Breast epithelium (tissue), 4 donors: ENCODE measurements at regions not wholly inside any gene's neighbourhood (a gene's known extent, or its start where the extent isn't known, plus 50 kb on each side); places are given as distances from the start of the nearest gene placed in this dataset.

Experiments used
- DNase-seq, 2 donors: peaks; one replicate each; pipeline ENCODE4 v3.0.0-alpha.2; 2019; ENCODE audit warnings: low spot score in 2 of 2
- H3K27ac ChIP-seq, 2 donors: fragments of 200-600 bp; sonication (generic) in 1 of 2; one replicate each; pipeline ENCODE4 v1.5.1; 2016 to 2019; ENCODE audit warnings: mild to moderate bottlenecking in 1 of 2
- H3K27me3 ChIP-seq, 2 donors: fragments of 200-600 bp; sonication (generic) in 1 of 2; one replicate each; pipeline versions ENCODE4 v1.5.1 to v1.6.0; 2017 to 2019; ENCODE audit warnings: control low read depth in 1 of 2, mild to moderate bottlenecking in 1 of 2
- H3K36me3 ChIP-seq: fragments of 200-600 bp; one replicate; pipeline ENCODE4 v1.5.1; 2019
- H3K4me1 ChIP-seq, 2 donors: fragments of 200-600 bp; sonication (generic); one replicate each; pipeline ENCODE4 v1.5.1; 2016 to 2019; ENCODE audit warnings: control low read depth in 1 of 2
- H3K4me3 ChIP-seq, 3 donors: fragments of 200-600 bp; sonication (generic); 1 replicate in 2 of 3; 2 replicates in 1 of 3; pipeline ENCODE4 v1.5.1; 2016 to 2019; ENCODE audit warnings: mild to moderate bottlenecking in 3 of 3, moderate library complexity in 2 of 3
- H3K9me3 ChIP-seq, 2 donors: fragments of 200-600 bp; sonication (generic) in 1 of 2; one replicate each; pipeline ENCODE4 v1.5.1; 2016 to 2019; ENCODE audit warnings: control low read depth in 1 of 2
- POLR2A ChIP-seq: fragments of 450-650 bp; IDR thresholded peaks from one replicate; pipeline ENCODE4 v1.6.1; 2016; ENCODE audit warnings: antibody characterized with exemption, mild to moderate bottlenecking, moderate library complexity
- POLR2AphosphoS5 ChIP-seq, 3 donors: sonication (generic); formaldehyde crosslinking; IDR thresholded peaks; one replicate each; pipeline ENCODE4 v1.6.1; 2017; ENCODE audit warnings: antibody characterized with exemption in 3 of 3
- intact Hi-C: fragments of 100-400 bp; cut with DNase I; formaldehyde crosslinking; loops from one replicate; pipeline ENCODE4 v1.15.1; 2023; ENCODE audit warnings: low total_unique reads
- TF ChIP-seq, protein P1 (sequence below), 3 donors: fragments of 450-650 bp; IDR thresholded peaks; one replicate each; pipeline ENCODE4 v1.5.1; 2016 to 2017; ENCODE audit warnings: antibody characterized with exemption in 3 of 3, mild to moderate bottlenecking in 3 of 3, moderate library complexity in 3 of 3

DNA sequence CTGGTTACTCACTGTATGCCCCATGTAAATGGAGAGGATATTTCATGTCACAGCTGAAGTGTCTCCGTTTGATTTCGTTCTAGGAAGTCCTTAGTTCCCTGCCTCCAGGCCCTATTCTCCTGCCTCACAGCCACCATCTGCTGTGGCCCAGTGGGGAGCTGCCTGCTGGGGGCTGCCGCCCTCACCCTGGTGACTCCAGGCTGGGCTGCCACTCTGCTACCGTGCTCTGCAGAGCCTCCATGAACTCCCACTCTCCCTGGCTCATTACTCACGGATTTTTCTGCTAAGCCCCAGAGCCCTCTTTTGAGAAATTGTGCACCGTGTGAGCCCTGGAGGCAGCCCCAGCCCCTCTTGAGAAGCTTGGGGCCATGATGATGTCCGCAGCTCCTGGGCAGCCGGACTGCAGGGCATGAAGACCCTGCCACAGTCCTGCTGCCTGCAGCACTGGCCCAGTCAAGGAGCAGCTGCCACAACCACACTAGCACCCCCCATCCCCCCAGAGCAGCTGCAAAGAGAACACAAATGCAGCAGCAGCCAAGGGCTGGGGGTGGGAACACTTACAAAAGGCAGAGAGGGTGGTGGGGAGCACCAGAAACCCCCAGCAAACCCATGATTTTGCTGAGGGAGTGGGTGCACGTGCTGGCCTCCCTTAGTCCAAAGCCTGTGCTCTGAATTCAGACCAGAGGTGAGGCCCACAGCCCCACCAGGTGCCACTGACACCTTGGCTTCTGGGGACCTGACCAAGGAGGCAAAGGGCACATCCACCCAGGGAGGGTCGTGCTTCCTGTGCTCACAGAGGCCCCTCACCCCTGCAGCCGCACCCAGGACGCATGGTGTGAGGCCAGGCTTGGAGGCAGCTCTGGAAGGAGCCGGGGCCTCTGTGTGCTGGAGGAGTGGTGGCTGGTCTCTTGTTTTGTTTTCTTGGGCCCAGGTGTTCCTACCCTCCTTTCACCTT, 270.2 kb upstream of the RAB6C start:
- no peak overlapping the region for H3K27ac ChIP-seq

DNA sequence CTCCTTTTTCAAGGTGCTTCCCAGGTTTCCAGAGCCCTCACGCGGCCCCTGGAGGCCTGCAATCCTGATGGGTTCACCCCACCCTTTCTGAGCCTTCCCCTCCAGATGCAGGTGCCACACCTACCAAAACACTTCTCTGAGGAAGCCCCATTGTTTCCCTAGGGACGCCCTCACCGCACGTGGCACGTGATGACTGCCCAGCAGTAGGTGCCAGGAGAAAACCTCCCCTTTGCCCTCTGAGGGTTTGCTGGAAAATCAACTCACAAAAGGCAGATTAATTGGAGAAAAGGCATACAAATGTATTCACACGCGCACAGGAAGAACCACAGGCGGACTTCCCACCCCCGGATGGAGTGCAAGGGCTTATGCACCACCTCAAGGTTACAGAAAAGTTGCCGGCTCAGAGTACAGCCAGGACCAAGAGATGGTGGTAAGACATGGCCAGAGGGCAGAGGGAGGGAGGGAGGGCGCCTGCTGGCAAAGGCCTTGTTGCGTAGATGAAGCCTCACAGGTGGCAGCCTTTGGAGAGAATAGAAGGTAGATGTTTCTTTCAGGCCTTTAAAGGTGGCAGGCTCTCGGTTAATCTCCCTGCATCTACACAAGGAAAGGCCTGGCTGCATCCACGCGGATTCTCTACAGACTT, 269.4 kb upstream of the RAB6C start:
- DNase-seq, result no peak
- Histone ChIP-seq H3K36me3 (no peaks in the 10 kb centered on the region), H3K9me3 (no peaks in the 10 kb centered on the region), H3K27me3 (no peaks in the 10 kb centered on the region), H3K4me1 (no peaks in the 10 kb centered on the region), H3K4me3 (no peak overlapping the region), H3K27ac (no peak overlapping the region)
- intact Hi-C loops, result no loop called here
- TF ChIP-seq POLR2A (no peak), POLR2AphosphoS5 (IDR thresholded peaks at IDR 0.05) (no peak)
- TF ChIP-seq, protein P1, sequence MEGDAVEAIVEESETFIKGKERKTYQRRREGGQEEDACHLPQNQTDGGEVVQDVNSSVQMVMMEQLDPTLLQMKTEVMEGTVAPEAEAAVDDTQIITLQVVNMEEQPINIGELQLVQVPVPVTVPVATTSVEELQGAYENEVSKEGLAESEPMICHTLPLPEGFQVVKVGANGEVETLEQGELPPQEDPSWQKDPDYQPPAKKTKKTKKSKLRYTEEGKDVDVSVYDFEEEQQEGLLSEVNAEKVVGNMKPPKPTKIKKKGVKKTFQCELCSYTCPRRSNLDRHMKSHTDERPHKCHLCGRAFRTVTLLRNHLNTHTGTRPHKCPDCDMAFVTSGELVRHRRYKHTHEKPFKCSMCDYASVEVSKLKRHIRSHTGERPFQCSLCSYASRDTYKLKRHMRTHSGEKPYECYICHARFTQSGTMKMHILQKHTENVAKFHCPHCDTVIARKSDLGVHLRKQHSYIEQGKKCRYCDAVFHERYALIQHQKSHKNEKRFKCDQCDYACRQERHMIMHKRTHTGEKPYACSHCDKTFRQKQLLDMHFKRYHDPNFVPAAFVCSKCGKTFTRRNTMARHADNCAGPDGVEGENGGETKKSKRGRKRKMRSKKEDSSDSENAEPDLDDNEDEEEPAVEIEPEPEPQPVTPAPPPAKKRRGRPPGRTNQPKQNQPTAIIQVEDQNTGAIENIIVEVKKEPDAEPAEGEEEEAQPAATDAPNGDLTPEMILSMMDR (IDR thresholded peaks at IDR 0.05), result no peak

More for the DNA sequence above, 270.2 kb upstream of the RAB6C start:
- H3K36me3 ChIP-seq, result no peaks in the 10 kb centered on the region
- no peak overlapping the region for H3K4me3 ChIP-seq
- DNase-seq, result no peak
- no peaks in the 10 kb centered on the region for H3K4me1 ChIP-seq
- TF ChIP-seq POLR2A (no peak), POLR2AphosphoS5 (IDR thresholded peaks at IDR 0.05) (no peak)
- TF ChIP-seq, protein P1 (IDR thresholded peaks at IDR 0.05), result no peak
- no peaks in the 10 kb centered on the region for H3K9me3 ChIP-seq
- intact Hi-C loops, result no loop called here
- H3K27me3 ChIP-seq, result no peaks in the 10 kb centered on the region

DNA sequence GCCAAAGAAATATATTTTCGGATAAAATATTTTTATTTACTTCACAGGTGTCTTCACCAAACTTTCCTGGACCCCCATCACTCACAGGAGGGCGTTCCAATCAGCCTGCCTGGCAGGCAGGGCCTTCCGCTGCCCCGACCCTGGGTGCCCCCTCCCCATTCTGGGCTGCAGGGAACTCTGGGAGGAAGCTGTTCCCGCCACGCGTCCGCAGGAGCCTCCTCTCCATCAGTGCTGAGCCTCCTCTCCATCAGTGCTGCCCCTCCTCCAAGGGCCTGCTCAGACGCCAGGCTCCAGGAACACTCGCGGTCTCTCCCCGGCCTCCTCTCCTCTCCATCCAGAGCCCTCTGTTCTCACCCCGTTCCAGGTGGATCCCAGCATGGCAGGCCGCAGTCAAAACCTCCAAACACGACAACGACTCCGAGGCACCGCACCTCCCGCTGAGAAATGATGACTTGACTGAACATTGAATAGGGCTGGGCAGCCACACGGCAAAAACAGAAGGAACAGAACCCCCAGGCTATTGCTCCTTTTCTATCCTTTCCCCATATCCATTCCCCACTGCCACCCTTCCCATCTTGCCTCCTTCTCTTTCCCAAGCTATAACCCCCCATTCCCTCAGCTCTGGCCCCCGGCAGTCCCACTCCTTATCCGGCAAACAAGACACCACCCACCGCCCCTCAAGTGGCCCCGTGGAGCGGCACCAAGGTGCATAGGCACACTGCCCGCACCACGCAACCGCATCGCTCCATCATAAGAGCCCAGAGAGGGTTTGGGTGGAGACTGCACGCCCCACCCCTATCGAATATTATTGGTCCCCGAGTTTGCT, 268.6 kb upstream of the RAB6C start:
- intact Hi-C loops, result no loop called here
- no peak for TF ChIP-seq POLR2AphosphoS5 (IDR thresholded peaks at IDR 0.05)
- no peak for TF ChIP-seq POLR2A
- TF ChIP-seq, protein P1 (IDR thresholded peaks at IDR 0.05), result no peak
- Histone ChIP-seq H3K9me3 (no peaks in the 10 kb centered on the region), H3K4me1 (no peaks in the 10 kb centered on the region), H3K4me3 (no peak overlapping the region), H3K27me3 (no peaks in the 10 kb centered on the region), H3K36me3 (no peaks in the 10 kb centered on the region), H3K27ac (no peak overlapping the region)
- DNase-seq, result no peak

DNA sequence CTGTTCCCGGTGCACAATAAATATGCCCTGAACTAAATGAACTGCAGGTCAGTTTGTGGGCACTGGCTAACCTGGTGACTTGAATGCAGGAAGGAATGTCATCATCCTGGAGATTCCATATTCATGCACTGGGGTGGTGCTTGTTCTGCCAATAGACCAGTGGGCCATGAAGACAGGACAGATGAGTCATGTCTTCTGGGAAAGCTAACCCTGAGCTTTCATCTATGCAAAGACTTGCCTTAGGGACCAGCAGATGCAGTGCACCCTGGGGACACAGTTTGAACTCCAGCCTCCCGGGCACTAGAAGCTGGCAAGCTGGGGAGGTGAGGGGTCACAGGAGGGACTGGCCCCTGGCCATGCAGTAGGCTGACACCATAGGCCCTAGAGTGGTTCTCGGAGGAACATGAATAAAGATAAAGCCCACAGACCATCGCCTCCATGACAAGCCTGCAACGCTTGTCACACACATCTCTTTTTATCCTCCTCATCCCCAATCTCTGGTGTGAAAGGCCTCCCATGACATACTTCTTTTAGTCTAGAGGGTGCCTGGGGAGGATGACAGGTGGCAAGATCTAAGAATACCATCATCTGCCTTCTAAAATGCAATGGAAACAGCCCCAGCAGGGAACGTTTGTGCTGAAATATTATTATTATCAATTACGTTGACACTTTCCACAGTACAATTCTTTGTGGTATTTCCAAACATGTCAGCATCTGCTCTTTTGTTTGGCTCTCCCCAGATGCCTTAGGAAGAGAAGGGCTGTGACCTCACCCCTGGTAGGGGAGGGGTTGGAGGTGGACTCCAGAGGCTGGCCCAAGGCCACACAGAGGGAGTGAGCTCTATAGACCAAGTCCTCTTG, 267.4 kb upstream of the RAB6C start:
- Histone ChIP-seq H3K4me1 (no peaks in the 10 kb centered on the region), H3K36me3 (no peaks in the 10 kb centered on the region), H3K27ac (no peak overlapping the region), H3K9me3 (no peaks in the 10 kb centered on the region), H3K27me3 (no peaks in the 10 kb centered on the region), H3K4me3 (no peak overlapping the region)
- no peak for DNase-seq
- TF ChIP-seq, protein P1 (IDR thresholded peaks at IDR 0.05), result no peak
- TF ChIP-seq POLR2AphosphoS5 (IDR thresholded peaks at IDR 0.05), result no peak
- TF ChIP-seq POLR2A, result no peak
- intact Hi-C loops, result no loop called here
